Transverse colon (tissue), 3 donors: ENCODE measurements at regions not wholly inside any gene's neighbourhood (a gene's known extent, or its start where the extent isn't known, plus 50 kb on each side); places are given as distances from the start of the nearest gene placed in this dataset.

Experiments
- CTCF ChIP-seq, 5 experiments: fragments of 200-600 bp in 3 of 5; fragments of 450-650 bp in 2 of 5; sonication (generic) in 3 of 5; IDR thresholded peaks; 1 replicate in 2 of 5; 2 replicates in 3 of 5; pipeline ENCODE4 v1.5.1; 2016 to 2017; ENCODE audit warnings: antibody characterized with exemption in 5 of 5, inconsistent platforms in 3 of 5, mild to moderate bottlenecking in 2 of 5, moderate library complexity in 1 of 5
- POLR2A ChIP-seq: fragments of 450-650 bp; IDR thresholded peaks from one replicate; pipeline ENCODE4 v1.6.1; 2016; ENCODE audit warnings: antibody characterized with exemption, mild to moderate bottlenecking, moderate library complexity

GRCh38 chr12:32946504-32947131, 50.0 kb upstream of the PKP2 start:
- TF ChIP-seq CTCF (IDR thresholded peaks at IDR 0.05) (no peak), POLR2A (no peak)
